ENCODE measurements at regions not wholly inside any gene's neighbourhood (a gene's known extent, or its start where the extent isn't known, plus 50 kb on each side); places are given as distances from the start of the nearest gene placed in this dataset.
"Not testable (repeated sequence)": the region's sequence is repeated elsewhere in the genome, so short reads cannot be mapped to it uniquely, and the experiment has no call there.

GRCh38 chr9:99663856-99664255 lies 157.8 kb upstream of the NR4A3 start:
- no peaks in the 10 kb centered on the region for H3K27me3 ChIP-seq
- no peak for DNase-seq (ENCODE audit: low read depth in 1 of 2, low spot score in 1 of 2)
- no peak overlapping the region for H3K27ac ChIP-seq
- no peaks in the 10 kb centered on the region for H3K36me3 ChIP-seq
- no peak overlapping the region for H3K4me3 ChIP-seq
- no peaks in the 10 kb centered on the region for H3K9me3 ChIP-seq (ENCODE audit: low read depth)
- no peak for TF ChIP-seq CTCF (IDR thresholded peaks at IDR 0.05; ENCODE audit: low read depth, low read length)
- H3K4me1 ChIP-seq (ENCODE audit: low read depth) = no peaks in the 10 kb centered on the region

DNA sequence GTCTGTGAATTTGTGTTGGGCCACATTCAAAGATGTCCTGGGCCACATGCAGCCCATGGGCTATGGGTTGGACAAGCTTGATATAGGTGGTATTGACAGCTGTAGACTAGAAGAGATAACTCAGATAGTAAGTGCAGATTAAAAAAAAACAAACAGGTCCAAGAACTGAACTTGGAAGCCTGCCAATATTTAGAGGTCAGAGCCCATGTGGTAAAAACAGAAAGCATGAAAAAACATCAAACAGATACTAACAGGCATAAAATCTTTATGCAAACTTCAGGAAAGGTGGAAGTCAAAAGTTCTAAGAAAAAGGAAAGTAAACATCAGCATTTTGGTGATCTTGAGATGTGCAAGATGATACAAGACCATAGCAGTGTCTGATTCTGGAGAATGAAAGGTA lies 155.1 kb upstream of the NR4A3 start:
- H3K27ac ChIP-seq = no peak overlapping the region
- no peaks in the 10 kb centered on the region for H3K36me3 ChIP-seq
- no peak overlapping the region for H3K4me3 ChIP-seq
- TF ChIP-seq CTCF (IDR thresholded peaks at IDR 0.05; ENCODE audit: low read depth, low read length) = no peak
- no peaks in the 10 kb centered on the region for H3K27me3 ChIP-seq
- no peaks in the 10 kb centered on the region for H3K4me1 ChIP-seq (ENCODE audit: low read depth)
- no peak for DNase-seq (ENCODE audit: low read depth in 1 of 2, low spot score in 1 of 2)
- H3K9me3 ChIP-seq (ENCODE audit: low read depth) = no peaks in the 10 kb centered on the region

- DNase-seq (ENCODE audit: low read depth in 1 of 2, low spot score in 1 of 2); H3K27ac ChIP-seq; H3K9me3 ChIP-seq (ENCODE audit: low read depth); H3K4me1 ChIP-seq (ENCODE audit: low read depth); H3K27me3 ChIP-seq; H3K36me3 ChIP-seq; H3K4me3 ChIP-seq: not testable (repeated sequence)
Observed at GRCh38 chr9:99670886-99671285, 150.8 kb upstream of the NR4A3 start.

DNA sequence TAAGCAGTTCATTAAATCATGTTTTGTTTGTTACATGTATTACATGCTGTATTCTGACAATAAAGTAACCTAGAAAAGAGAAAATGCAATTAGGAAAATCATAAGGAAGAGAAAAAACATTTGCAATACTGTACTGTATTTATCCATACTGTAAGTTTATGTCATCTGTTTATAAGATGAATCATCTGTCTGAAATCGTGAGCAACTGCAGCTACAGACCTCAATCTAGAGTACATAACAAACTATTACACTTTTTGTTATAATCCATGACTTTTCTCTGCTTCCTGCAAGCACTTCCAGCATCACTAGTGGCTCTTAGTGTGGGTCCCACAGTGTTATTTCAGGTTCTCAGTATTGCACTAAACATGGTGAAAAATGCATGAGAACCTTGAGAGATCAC lies 144.4 kb upstream of the NR4A3 start:
- Histone ChIP-seq H3K4me3 (no peak overlapping the region), H3K9me3 (ENCODE audit: low read depth) (no peaks in the 10 kb centered on the region), H3K4me1 (ENCODE audit: low read depth) (no peaks in the 10 kb centered on the region), H3K36me3 (no peaks in the 10 kb centered on the region), H3K27ac (no peak overlapping the region), H3K27me3 (no peaks in the 10 kb centered on the region)
- DNase-seq (ENCODE audit: low read depth in 1 of 2, low spot score in 1 of 2) = no peak
- no peak for TF ChIP-seq CTCF (IDR thresholded peaks at IDR 0.05; ENCODE audit: low read depth, low read length)

GRCh38 chr9:99678566-99678965 lies 143.1 kb upstream of the NR4A3 start:
- Histone ChIP-seq H3K9me3 (ENCODE audit: low read depth) (no peaks in the 10 kb centered on the region), H3K27ac (no peak overlapping the region), H3K27me3 (no peaks in the 10 kb centered on the region), H3K4me3 (no peak overlapping the region), H3K4me1 (ENCODE audit: low read depth) (no peaks in the 10 kb centered on the region), H3K36me3 (no peaks in the 10 kb centered on the region)
- TF ChIP-seq CTCF (IDR thresholded peaks at IDR 0.05; ENCODE audit: low read depth, low read length) = no peak
- DNase-seq (ENCODE audit: low read depth in 1 of 2, low spot score in 1 of 2) = no peak

GRCh38 chr9:99680191-99680590 lies 141.5 kb upstream of the NR4A3 start:
- Histone ChIP-seq H3K27me3 (no peaks in the 10 kb centered on the region), H3K36me3 (no peaks in the 10 kb centered on the region), H3K4me3 (no peak overlapping the region), H3K9me3 (ENCODE audit: low read depth) (no peaks in the 10 kb centered on the region), H3K4me1 (ENCODE audit: low read depth) (no peaks in the 10 kb centered on the region), H3K27ac (no peak overlapping the region)
- TF ChIP-seq CTCF (IDR thresholded peaks at IDR 0.05; ENCODE audit: low read depth, low read length) = no peak
- DNase-seq (ENCODE audit: low read depth in 1 of 2, low spot score in 1 of 2) = no peak
